Activated T-helper 17 cell treated with anti-CD3 and anti-CD28 coated beads, Interleukin-2, amount 50 U/mL, for 72 hours (primary cell): ENCODE measurements at regions not wholly inside any gene's neighbourhood (a gene's known extent, or its start where the extent isn't known, plus 50 kb on each side); places are given as distances from the start of the nearest gene placed in this dataset.

Source experiments
- ATAC-seq: fragments of 150-1000 bp; cut with Tn5 transposase; replicated peaks from 2 replicates; pipeline ENCODE4 v1.10.0; 2021; ENCODE audit warnings: mild to moderate bottlenecking, moderate library complexity
- H3K27ac Mint-ChIP-seq: one replicate; pipeline ENCODE4 v1.8.0; 2022; ENCODE audit warnings: mixed read lengths
- H3K27me3 Mint-ChIP-seq: one replicate; pipeline ENCODE4 v1.8.0; 2022; ENCODE audit warnings: mixed read lengths
- H3K36me3 Mint-ChIP-seq: one replicate; pipeline ENCODE4 v1.8.0; 2022; ENCODE audit warnings: low read depth, mild to moderate bottlenecking, mixed read lengths
- H3K4me1 Mint-ChIP-seq: one replicate; pipeline ENCODE4 v1.8.0; 2022; ENCODE audit warnings: mixed read lengths
- H3K4me3 Mint-ChIP-seq: one replicate; pipeline ENCODE4 v1.8.0; 2022; ENCODE audit warnings: mild to moderate bottlenecking, mixed read lengths
- H3K9me3 Mint-ChIP-seq: one replicate; pipeline ENCODE4 v1.8.0; 2022; ENCODE audit warnings: mixed read lengths

DNA sequence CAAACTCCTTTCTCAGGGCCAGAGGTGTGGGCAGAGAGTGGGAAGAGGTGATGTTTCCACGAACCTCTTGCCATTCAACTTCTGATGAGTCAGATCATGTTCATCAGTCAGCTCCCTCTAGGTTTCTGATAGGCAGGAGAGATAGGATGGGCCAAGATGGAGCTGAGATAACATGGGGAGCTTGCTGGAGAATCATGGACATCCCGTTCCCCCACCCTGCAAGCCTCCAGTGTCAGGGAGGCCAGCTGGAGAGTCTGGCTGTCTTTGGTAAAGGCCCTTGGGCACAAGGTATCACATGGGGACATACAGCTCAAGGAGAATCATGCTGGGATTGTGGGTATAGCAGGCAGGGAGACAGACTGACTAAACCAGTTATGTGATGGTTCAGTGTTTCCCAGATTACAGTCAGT is 136.0 kb upstream of the IRX3 start:
- Mint-ChIP-seq H3K27ac (no peak overlapping the region), H3K4me1 (no peaks in the 10 kb centered on the region), H3K4me3 (no peak overlapping the region), H3K9me3 (no peaks in the 10 kb centered on the region), H3K36me3 (no peaks in the 10 kb centered on the region), H3K27me3 (peaks cover 15% of the 10 kb centered on the region)
- no peak for ATAC-seq

DNA sequence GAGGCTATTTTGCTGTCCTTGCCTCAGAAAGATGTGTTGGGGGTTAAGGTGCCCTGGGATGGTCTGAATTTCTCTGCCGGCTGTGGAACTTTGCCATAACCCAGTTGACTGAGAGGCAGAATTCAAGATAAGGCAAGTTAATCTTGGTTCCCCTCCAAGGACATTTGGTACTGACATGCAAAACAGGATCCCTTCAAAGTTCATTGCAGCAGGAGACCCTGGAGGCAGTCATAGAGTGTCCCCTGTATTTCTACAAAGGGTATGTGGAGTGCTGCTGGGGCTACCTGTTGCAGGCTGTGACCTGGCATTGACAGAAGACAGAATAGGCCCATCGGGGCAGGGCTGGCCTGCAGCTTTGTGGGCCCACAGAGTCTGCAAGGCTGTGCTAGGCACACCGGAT is 135.6 kb upstream of the IRX3 start:
- no peak overlapping the region for H3K27ac Mint-ChIP-seq
- no peaks in the 10 kb centered on the region for H3K4me1 Mint-ChIP-seq
- no peaks in the 10 kb centered on the region for H3K36me3 Mint-ChIP-seq
- no peak overlapping the region for H3K4me3 Mint-ChIP-seq
- no peaks in the 10 kb centered on the region for H3K9me3 Mint-ChIP-seq
- peaks cover 14% of the 10 kb centered on the region for H3K27me3 Mint-ChIP-seq
- no peak for ATAC-seq

DNA sequence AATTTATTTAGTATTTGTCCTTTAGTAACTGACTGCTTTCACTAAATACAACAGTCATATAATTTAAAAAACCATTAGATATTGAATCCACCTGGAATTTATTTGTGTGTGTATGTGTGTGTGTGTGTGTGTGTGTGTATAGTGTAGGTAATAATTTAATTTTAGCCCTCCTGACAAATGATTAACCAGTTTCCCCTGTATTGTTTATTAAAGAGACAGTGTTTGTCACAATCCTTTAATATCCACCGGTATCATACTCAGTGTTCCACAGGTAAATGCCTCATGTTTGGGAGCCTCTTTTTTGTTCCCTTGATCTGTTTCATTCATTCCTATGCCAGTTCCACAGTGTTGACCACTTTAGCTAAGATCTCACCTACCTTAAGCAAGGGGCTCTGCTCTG is 134.6 kb upstream of the IRX3 start:
- Mint-ChIP-seq H3K36me3 (no peaks in the 10 kb centered on the region), H3K27me3 (peaks cover 5% of the 10 kb centered on the region), H3K27ac (no peak overlapping the region), H3K4me1 (no peaks in the 10 kb centered on the region), H3K9me3 (no peaks in the 10 kb centered on the region), H3K4me3 (no peak overlapping the region)
- ATAC-seq, result no peak

DNA sequence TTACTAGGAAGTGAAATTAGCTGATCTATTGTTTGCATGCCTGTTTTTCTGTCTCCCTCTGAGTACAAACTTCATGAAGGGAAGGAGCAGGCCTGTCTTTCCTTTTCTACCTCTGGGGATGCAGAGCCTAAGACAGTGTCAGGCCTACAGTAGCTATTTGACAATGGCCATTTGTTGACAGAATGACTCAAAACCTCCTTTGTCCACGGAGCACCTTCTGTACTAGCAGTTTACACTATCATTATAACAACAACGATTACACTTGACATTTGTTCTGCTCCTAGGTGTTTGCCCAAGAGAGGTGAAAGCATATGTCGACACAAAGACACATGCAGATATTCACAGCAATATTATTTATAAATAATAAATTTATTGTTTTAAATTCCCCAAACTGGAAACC is 132.3 kb upstream of the IRX3 start:
- Mint-ChIP-seq H3K27me3 (peaks cover 3% of the 10 kb centered on the region), H3K36me3 (no peaks in the 10 kb centered on the region)

DNA sequence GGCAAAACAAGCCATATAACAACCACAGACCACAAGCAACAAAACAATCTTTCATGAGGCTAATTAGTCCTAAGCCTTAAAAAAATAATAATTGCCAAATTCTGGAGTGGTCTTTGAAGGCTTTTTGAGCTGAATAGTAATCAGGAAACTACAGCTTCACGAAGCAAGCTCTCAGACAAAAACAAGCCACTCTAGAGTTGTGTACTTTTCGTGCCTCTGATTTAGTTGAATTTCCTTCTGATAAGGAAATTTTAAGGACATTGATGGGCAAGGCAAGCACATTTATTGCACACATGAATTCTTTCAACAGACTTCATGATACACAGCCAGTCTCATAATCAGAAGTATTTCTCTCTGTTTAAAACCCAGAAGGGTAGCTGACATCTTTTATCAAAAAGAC is 130.8 kb upstream of the IRX3 start:
- no peaks in the 10 kb centered on the region for H3K36me3 Mint-ChIP-seq
- no peak overlapping the region for H3K4me3 Mint-ChIP-seq
- H3K27ac Mint-ChIP-seq, result no peak overlapping the region
- H3K9me3 Mint-ChIP-seq, result no peaks in the 10 kb centered on the region
- ATAC-seq, result no peak
- no peaks in the 10 kb centered on the region for H3K4me1 Mint-ChIP-seq
- peaks cover 3% of the 10 kb centered on the region for H3K27me3 Mint-ChIP-seq

More for the DNA sequence above, 132.3 kb upstream of the IRX3 start:
- Mint-ChIP-seq H3K27ac (no peak overlapping the region), H3K9me3 (no peaks in the 10 kb centered on the region), H3K4me1 (no peaks in the 10 kb centered on the region), H3K4me3 (no peak overlapping the region)
- no peak for ATAC-seq

DNA sequence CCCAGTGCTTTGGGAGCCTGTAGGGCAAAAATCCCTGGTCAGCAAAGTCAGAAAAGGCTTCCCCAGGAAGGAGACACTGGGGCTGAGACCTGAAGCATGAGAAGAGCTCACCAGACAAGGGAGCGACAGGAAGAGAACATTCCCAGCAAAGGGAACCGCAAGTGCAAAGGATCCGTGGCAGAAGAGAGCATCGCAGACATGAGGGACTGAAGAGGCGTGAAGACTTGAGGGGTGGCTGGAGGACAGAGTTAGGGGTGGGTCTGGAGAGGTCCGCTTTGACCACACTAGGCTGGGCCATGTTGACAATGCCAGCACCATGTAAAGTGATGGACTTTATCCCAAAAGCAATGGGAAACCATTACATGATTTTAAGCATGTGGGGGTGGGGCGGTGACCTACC is 128.1 kb upstream of the IRX3 start:
- H3K4me1 Mint-ChIP-seq, result no peaks in the 10 kb centered on the region
- no peaks in the 10 kb centered on the region for H3K9me3 Mint-ChIP-seq
- H3K36me3 Mint-ChIP-seq, result no peaks in the 10 kb centered on the region
- no peak for ATAC-seq
- no peak overlapping the region for H3K4me3 Mint-ChIP-seq
- H3K27me3 Mint-ChIP-seq, result peaks cover 7% of the 10 kb centered on the region
- H3K27ac Mint-ChIP-seq, result no peak overlapping the region

DNA sequence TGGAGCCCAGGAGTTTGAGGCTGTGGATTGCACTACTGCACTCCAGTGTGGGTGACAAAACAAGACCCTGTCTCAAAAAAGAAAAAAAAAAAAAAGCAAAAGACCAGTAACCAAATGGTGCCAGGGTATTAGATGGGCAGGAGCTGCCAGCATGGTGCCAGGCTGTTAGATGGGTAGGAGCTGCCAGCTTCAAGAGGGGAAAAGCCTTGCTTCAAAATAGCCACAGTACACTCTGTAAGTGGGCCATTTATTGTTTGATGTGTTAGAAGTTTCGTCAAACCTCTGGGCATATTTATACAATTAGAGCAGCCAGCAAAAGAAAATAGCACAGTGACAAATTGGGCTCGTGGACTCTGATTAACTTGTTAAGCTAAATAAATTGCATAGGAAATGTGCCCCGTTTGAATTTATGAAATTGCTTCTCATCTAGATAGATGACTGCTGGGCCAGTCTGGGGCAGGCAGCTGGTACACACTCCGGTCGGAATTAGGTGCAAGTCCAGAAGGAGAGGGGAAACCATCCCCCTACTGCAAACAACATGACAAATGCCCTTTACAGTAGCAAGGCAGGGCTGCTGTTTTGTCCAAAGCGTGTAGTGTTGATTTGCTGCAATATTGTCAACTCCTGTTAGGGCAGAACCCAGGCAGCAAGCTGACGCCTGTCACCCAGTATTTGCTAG is 126.3 kb upstream of the IRX3 start:
- Mint-ChIP-seq H3K4me3 (no peak overlapping the region), H3K27me3 (peaks cover 7% of the 10 kb centered on the region), H3K27ac (no peak overlapping the region), H3K9me3 (no peaks in the 10 kb centered on the region), H3K4me1 (no peaks in the 10 kb centered on the region), H3K36me3 (no peaks in the 10 kb centered on the region)
- no peak for ATAC-seq

DNA sequence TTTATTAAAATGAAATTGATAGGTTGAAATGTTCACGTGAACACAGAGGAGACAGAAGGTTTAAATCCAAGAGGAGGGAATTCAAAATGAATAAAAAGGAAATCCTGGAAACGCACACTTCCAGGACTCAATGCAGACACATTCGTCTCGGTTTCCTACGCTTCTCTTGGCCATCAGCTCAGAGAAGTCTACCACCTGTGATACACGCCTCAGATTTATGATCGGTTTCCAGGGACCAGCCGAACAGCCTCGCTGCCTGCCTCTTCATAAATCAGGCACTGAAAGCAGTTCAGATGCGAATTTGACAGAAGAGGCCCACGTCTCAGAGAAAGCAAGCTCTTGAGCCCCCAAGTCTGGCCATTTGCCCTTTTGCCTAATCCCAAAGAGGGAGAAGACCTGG is 125.5 kb upstream of the IRX3 start:
- no peak overlapping the region for H3K4me3 Mint-ChIP-seq
- peaks cover 7% of the 10 kb centered on the region for H3K27me3 Mint-ChIP-seq
- no peak overlapping the region for H3K27ac Mint-ChIP-seq
- no peaks in the 10 kb centered on the region for H3K36me3 Mint-ChIP-seq
- no peaks in the 10 kb centered on the region for H3K9me3 Mint-ChIP-seq
- ATAC-seq, result no peak
- no peaks in the 10 kb centered on the region for H3K4me1 Mint-ChIP-seq

DNA sequence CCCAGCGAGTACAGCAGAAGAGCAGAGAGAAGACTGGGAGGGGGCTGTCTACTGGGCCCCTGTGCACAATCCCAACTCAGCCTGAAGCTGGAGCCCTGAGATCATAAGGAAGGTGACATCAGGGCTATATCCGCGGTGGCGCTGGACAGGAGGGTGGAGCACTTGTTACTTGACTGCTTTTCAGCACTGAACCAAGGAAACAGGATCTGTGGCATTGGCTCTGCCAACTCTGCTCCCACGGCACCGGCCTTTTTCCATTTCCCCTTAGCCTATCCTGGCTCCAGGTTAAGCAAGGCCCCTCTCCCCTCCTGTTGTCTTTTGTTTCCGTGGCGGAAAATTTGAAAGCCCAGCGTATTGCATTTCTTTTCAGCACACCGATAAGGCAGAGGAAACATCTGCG is 125.0 kb upstream of the IRX3 start:
- peaks cover 7% of the 10 kb centered on the region for H3K27me3 Mint-ChIP-seq
- H3K4me1 Mint-ChIP-seq, result no peaks in the 10 kb centered on the region
- no peak overlapping the region for H3K4me3 Mint-ChIP-seq
- H3K36me3 Mint-ChIP-seq, result no peaks in the 10 kb centered on the region
- ATAC-seq, result no peak
- no peak overlapping the region for H3K27ac Mint-ChIP-seq
- no peaks in the 10 kb centered on the region for H3K9me3 Mint-ChIP-seq

DNA sequence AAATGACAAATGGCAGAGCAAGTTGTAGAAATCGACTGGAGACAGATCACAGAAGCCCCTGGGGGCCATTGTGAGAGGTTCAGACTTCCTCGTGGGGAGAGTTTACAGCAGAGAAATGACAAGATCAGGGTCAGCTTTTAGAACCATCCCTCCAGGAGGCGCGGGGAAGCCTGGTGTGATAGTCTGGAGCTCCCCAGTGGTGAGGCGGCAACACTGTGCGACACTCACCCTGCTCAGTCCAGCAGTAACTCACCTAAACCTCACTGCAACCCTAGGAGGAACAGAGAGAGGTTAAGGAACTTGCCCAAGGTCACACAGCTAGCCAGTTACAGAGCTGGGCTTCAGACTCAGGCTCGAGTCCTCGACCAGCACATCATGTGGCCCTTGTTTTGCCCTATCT is 123.4 kb upstream of the IRX3 start:
- no peak for ATAC-seq
- H3K36me3 Mint-ChIP-seq, result no peaks in the 10 kb centered on the region
- peaks cover 4% of the 10 kb centered on the region for H3K27me3 Mint-ChIP-seq
- no peak overlapping the region for H3K27ac Mint-ChIP-seq
- H3K4me3 Mint-ChIP-seq, result no peak overlapping the region
- H3K4me1 Mint-ChIP-seq, result no peaks in the 10 kb centered on the region
- H3K9me3 Mint-ChIP-seq, result no peaks in the 10 kb centered on the region

DNA sequence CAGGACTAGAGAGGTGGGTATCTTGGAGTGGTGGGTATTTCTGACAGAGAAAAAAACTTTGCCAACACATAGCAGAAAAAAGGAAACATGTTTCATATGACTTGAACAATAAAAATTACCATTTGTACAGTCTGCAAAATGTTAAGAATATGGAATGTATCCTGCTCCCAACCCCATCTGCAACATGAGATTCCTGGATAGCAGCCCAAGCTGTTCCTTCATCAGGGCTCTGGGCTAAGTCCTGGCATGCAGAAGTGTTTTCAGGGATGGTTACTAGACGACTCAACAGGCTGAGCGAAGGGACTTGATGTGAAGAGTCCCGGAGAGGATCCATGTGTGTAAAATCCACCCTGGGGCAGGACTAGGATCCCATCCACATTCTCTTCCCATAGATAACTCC is 121.0 kb upstream of the IRX3 start:
- Mint-ChIP-seq H3K36me3 (no peaks in the 10 kb centered on the region), H3K4me1 (no peaks in the 10 kb centered on the region), H3K9me3 (no peaks in the 10 kb centered on the region), H3K27ac (no peak overlapping the region), H3K4me3 (no peak overlapping the region), H3K27me3 (peaks cover 4% of the 10 kb centered on the region)
- ATAC-seq, result no peak

DNA sequence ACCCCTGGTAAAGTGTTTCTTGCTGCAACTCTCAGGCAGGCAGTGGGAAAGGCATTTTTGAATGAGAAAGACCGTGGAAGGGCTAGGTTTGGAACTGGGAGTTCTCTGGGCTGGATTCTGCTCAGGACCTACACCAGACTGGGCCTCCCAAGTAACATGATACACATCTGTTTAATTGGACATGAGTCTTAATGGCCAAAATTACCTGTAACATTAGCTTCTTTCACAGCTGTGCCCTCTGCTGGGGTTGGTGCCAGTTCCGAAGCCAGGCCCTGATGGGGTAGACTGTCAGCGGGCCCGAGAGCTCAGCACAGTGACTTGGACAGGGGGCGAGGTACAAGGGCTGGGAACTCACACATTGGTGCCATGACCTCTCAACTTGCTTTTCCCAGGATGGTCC is 118.9 kb upstream of the IRX3 start:
- H3K27ac Mint-ChIP-seq, result no peak overlapping the region
- no peak overlapping the region for H3K4me3 Mint-ChIP-seq
- H3K9me3 Mint-ChIP-seq, result no peaks in the 10 kb centered on the region
- ATAC-seq, result no peak
- H3K4me1 Mint-ChIP-seq, result no peaks in the 10 kb centered on the region
- no peaks in the 10 kb centered on the region for H3K36me3 Mint-ChIP-seq
- H3K27me3 Mint-ChIP-seq, result no peaks in the 10 kb centered on the region

DNA sequence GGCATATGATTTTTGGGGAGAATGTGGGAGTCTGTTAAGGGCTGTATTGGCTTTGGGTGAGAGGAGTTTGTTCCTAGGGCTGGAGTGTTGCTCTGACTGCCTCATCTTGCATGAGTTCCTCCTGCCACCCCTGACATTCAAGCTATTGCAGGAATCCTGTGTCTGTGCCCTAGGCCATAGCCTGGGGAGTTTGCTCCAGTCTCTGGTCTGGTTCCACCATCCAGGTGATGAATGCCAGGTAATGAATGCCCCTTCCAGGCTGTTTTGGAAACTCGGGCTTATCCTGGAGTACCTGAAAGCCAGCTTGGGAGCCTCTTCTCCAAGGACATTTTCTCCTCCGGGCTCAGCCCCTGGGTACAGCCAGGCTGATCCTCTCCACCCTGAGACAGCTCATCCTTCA is 117.0 kb upstream of the IRX3 start:
- Mint-ChIP-seq H3K4me1 (no peaks in the 10 kb centered on the region), H3K27ac (no peak overlapping the region), H3K36me3 (no peaks in the 10 kb centered on the region), H3K9me3 (no peaks in the 10 kb centered on the region), H3K4me3 (no peak overlapping the region), H3K27me3 (peaks cover 4% of the 10 kb centered on the region)
- ATAC-seq, result no peak

DNA sequence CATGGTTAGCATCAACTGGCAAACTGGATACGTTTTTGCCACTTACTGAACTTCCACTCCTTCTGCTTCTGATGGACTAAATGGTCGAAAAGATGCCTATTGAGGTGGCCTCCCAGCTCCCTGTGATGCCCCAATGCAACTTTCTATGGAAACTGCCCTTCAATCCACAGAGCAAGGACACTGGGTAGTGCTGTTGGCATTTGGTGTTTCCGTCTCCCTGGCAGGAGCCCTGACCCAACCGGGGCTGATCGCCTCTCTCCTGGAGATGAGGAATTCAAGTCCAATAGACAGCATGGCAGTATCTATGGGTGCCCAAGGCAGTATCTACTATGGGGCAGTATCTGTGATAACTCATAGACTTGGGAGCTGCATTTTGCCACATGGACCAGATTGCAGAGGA is 116.3 kb upstream of the IRX3 start:
- no peaks in the 10 kb centered on the region for H3K4me1 Mint-ChIP-seq
- H3K27me3 Mint-ChIP-seq, result peaks cover 11% of the 10 kb centered on the region
- ATAC-seq, result no peak
- H3K9me3 Mint-ChIP-seq, result no peaks in the 10 kb centered on the region
- H3K4me3 Mint-ChIP-seq, result no peak overlapping the region
- H3K36me3 Mint-ChIP-seq, result no peaks in the 10 kb centered on the region
- H3K27ac Mint-ChIP-seq, result no peak overlapping the region

DNA sequence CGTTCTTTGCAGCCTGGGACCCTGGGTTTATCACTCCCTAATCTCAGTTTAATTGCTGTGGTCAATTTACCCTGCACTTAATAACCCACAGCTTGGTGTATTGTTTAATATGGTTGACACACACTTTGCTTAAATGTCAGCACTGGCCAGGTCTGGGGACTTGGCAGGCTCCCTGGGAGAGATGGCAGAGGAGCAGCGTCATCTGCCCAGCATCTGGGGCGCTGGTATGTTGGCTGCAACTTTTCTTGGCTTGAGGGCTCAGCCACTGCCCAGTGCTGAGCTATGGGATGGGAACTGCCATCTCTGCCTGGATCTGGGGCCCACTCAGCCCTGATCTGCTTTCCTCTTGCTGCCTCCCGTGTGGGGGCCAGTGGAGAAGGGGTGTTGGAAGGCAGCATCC is 115.7 kb upstream of the IRX3 start:
- H3K4me1 Mint-ChIP-seq, result no peaks in the 10 kb centered on the region
- H3K4me3 Mint-ChIP-seq, result no peak overlapping the region
- H3K9me3 Mint-ChIP-seq, result peaks cover 3% of the 10 kb centered on the region
- no peak overlapping the region for H3K27ac Mint-ChIP-seq
- ATAC-seq, result no peak
- H3K36me3 Mint-ChIP-seq, result no peaks in the 10 kb centered on the region
- H3K27me3 Mint-ChIP-seq, result peaks cover 17% of the 10 kb centered on the region

DNA sequence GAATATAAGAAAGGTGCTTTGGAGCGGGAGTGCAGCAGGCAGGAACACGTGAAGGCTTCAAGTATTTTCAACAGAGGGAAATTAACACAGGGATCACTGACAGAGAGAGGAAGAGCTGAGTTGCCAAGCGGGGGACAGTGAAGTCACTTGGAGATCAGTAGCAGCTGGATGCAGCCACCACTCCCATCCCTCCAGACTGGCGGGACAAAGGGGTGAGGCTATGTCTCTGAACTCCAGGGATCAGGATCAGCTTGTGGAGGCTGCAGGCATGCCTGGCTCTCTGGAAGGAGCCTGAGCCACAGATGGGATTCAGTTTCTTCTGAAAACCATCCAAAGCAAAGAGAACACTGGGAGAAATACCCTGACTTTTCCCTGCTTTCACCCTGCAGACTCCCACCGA is 113.7 kb upstream of the IRX3 start:
- no peak overlapping the region for H3K27ac Mint-ChIP-seq
- no peaks in the 10 kb centered on the region for H3K36me3 Mint-ChIP-seq
- no peak for ATAC-seq
- H3K9me3 Mint-ChIP-seq, result peaks cover 6% of the 10 kb centered on the region
- no peak overlapping the region for H3K4me3 Mint-ChIP-seq
- no peaks in the 10 kb centered on the region for H3K4me1 Mint-ChIP-seq
- H3K27me3 Mint-ChIP-seq, result peaks cover 28% of the 10 kb centered on the region
